ENCODE measurements at regions not wholly inside any gene's neighbourhood (a gene's known extent, or its start where the extent isn't known, plus 50 kb on each side); places are given as distances from the start of the nearest gene placed in this dataset.

GRCh38 chr4:125115941-125116340, 198.8 kb upstream of the FAT4 start:
- TF ChIP-seq ZNF274 (IDR thresholded peaks at IDR 0.05; ENCODE audit: low read depth, low read length) (no peak), YY1 (IDR thresholded peaks at IDR 0.05; ENCODE audit: insufficient read depth, insufficient read length) (no peak), SUZ12 (IDR thresholded peaks at IDR 0.05; ENCODE audit: extremely low read depth, insufficient read depth, insufficient read length) (no peak)

Measured in NT2/D1 (cell line).